ENCODE measurements at regions not wholly inside any gene's neighbourhood (a gene's known extent, or its start where the extent isn't known, plus 50 kb on each side); places are given as distances from the start of the nearest gene placed in this dataset.

- no peak for TF ChIP-seq CTCF (IDR thresholded peaks at IDR 0.05; ENCODE audit: insufficient read depth, low read depth, low read length)
- no peak for TF ChIP-seq EZH2 (IDR thresholded peaks at IDR 0.05; ENCODE audit: insufficient read depth, low read length)
These were observed 293.1 kb upstream of the CCNH start for GRCh38 chr5:87705876-87706275.
